ENCODE measurements at regions not wholly inside any gene's neighbourhood (a gene's known extent, or its start where the extent isn't known, plus 50 kb on each side); places are given as distances from the start of the nearest gene placed in this dataset.

- no peak overlapping the region for H3K27ac ChIP-seq
- no peak for DNase-seq
- no peak for TF ChIP-seq CTCF (IDR thresholded peaks at IDR 0.05)
- no peak overlapping the region for H3K4me3 ChIP-seq
- intact Hi-C loops (cut with DNase I) = no loop called here
- no peaks in the 10 kb centered on the region for H3K9me3 ChIP-seq
- no peaks in the 10 kb centered on the region for H3K27me3 ChIP-seq
- no peak overlapping the region for H3K9ac ChIP-seq (ENCODE audit: low read depth in 2 of 2, low read length in 2 of 2)
- H3K4me1 ChIP-seq = no peaks in the 10 kb centered on the region
- no peaks in the 10 kb centered on the region for H3K36me3 ChIP-seq
Observed at GRCh38 chr5:157993201-157993600, 134.3 kb upstream of the CLINT1 start.

GRCh38 chr5:157990583-157991181, 131.7 kb upstream of the CLINT1 start:
- no peaks in the 10 kb centered on the region for H3K36me3 ChIP-seq
- TF ChIP-seq CTCF (IDR thresholded peaks at IDR 0.05) = no peak
- H3K27ac ChIP-seq = no peak overlapping the region
- no peaks in the 10 kb centered on the region for H3K9me3 ChIP-seq
- H3K4me1 ChIP-seq = no peaks in the 10 kb centered on the region
- H3K27me3 ChIP-seq = no peaks in the 10 kb centered on the region
- DNase-seq = no peak
- no peak overlapping the region for H3K9ac ChIP-seq (ENCODE audit: low read depth in 2 of 2, low read length in 2 of 2)
- intact Hi-C loops (cut with DNase I) = no loop called here
- H3K4me3 ChIP-seq = no peak overlapping the region

GRCh38 chr5:157989296-157989695, 130.4 kb upstream of the CLINT1 start:
- H3K36me3 ChIP-seq = no peaks in the 10 kb centered on the region
- no peaks in the 10 kb centered on the region for H3K9me3 ChIP-seq
- no peak overlapping the region for H3K9ac ChIP-seq (ENCODE audit: low read depth in 2 of 2, low read length in 2 of 2)
- H3K27me3 ChIP-seq = no peaks in the 10 kb centered on the region
- intact Hi-C loops (cut with DNase I) = no loop called here
- no peak for DNase-seq
- no peaks in the 10 kb centered on the region for H3K4me1 ChIP-seq
- H3K27ac ChIP-seq = no peak overlapping the region
- no peak overlapping the region for H3K4me3 ChIP-seq
- no peak for TF ChIP-seq CTCF (IDR thresholded peaks at IDR 0.05)

- Histone ChIP-seq H3K9ac (ENCODE audit: low read depth in 2 of 2, low read length in 2 of 2) (no peak overlapping the region), H3K27me3 (no peaks in the 10 kb centered on the region), H3K27ac (no peak overlapping the region), H3K9me3 (no peaks in the 10 kb centered on the region), H3K4me1 (no peaks in the 10 kb centered on the region), H3K36me3 (no peaks in the 10 kb centered on the region), H3K4me3 (no peak overlapping the region)
- no peak for TF ChIP-seq CTCF (IDR thresholded peaks at IDR 0.05)
- no peak for DNase-seq
- intact Hi-C loops (cut with DNase I) = no loop called here
Observed at GRCh38 chr5:157987259-157987658, 128.3 kb upstream of the CLINT1 start.

GRCh38 chr5:157986431-157986990, 127.6 kb upstream of the CLINT1 start:
- Histone ChIP-seq H3K4me1 (no peaks in the 10 kb centered on the region), H3K27me3 (no peaks in the 10 kb centered on the region), H3K36me3 (no peaks in the 10 kb centered on the region), H3K4me3 (no peak overlapping the region), H3K27ac (no peak overlapping the region), H3K9me3 (no peaks in the 10 kb centered on the region), H3K9ac (ENCODE audit: low read depth in 2 of 2, low read length in 2 of 2) (no peak overlapping the region)
- DNase-seq = no peak
- intact Hi-C loops (cut with DNase I) = no loop called here
- TF ChIP-seq CTCF (IDR thresholded peaks at IDR 0.05) = no peak

All from colonic mucosa (tissue), 4 donors.